ENCODE measurements at regions not wholly inside any gene's neighbourhood (a gene's known extent, or its start where the extent isn't known, plus 50 kb on each side); places are given as distances from the start of the nearest gene placed in this dataset.

DNA sequence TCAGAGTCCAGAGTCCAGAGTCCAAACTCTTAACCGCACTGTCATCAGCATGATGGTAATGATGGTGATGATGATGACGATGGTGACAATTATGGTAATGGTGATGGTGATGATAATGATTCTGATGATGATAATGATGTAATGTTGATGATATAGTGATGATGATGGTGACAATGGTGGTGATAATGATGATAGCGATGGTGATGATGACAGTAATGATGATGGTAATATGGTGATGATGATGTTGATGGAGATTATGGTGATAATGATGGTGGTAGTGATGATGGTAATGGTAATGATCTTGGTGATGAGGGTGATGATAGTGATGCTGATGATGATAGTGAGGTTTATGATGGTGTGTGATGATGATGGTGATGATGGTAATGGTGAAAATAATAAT lies 367.8 kb upstream of the CDH4 start:
- Histone ChIP-seq H2BK120ac (replicated peaks; ENCODE audit: low read depth, low read length) (no peak overlapping the region), H4K91ac (replicated peaks; ENCODE audit: insufficient read length, low read length) (no peak overlapping the region), H3K18ac (ENCODE audit: extremely low read depth, low read length) (no peak overlapping the region), H3K79me1 (ENCODE audit: low read depth, low read length) (no peaks in the 10 kb centered on the region), H2BK5ac (ENCODE audit: low read depth, low read length) (no peak overlapping the region), H3K27ac (ENCODE audit: low read depth, low read length) (no peak overlapping the region), H4K20me1 (replicated peaks in 1 of 2; ENCODE audit: control insufficient read depth in 1 of 2, insufficient read depth in 2 of 2, low read length in 2 of 2) (no peaks in the 10 kb centered on the region), H3K27me3 (replicated peaks in 1 of 4; ENCODE audit: control insufficient read depth in 3 of 4, extremely low read depth in 1 of 4, insufficient read depth in 3 of 4, low read length in 3 of 4) (peaks cover 0 to 4% (median under 1%) of the 10 kb centered on the region in 4 experiments; a peak in 5 of 7 replicates), H2BK15ac (ENCODE audit: low read length) (no peak overlapping the region), H4K5ac (ENCODE audit: insufficient read length, low read depth, low read length) (no peak overlapping the region), H2AFZ (ENCODE audit: low read length) (no peak overlapping the region), H3K9ac (replicated peaks in 1 of 4; ENCODE audit: extremely low read depth in 1 of 4, low read depth in 3 of 4, low read length in 3 of 4) (no peak overlapping the region), H3K4me3 (ENCODE audit: extremely low read depth in 1 of 4, insufficient read depth in 2 of 4, low read depth in 3 of 4, low read length in 4 of 4) (no peak overlapping the region), H2AK5ac (ENCODE audit: low read depth, low read length) (no peak overlapping the region; the same call in 1 of the 2 replicates), H3K4me1 (replicated peaks in 1 of 4; ENCODE audit: control insufficient read depth in 3 of 4, insufficient read depth in 4 of 4, low read length in 3 of 4) (no peaks in the 10 kb centered on the region), H3K14ac (ENCODE audit: insufficient read length) (no peak overlapping the region), H3K23me2 (ENCODE audit: low read depth, low read length) (peaks cover 5% of the 10 kb centered on the region; the same call in 1 of the 2 replicates), H3K36me3 (ENCODE audit: control insufficient read depth in 2 of 4, insufficient read depth in 4 of 4, low read length in 3 of 4) (no peaks in the 10 kb centered on the region; a peak in 1 of 8 replicates), H3K4ac (replicated peaks; ENCODE audit: insufficient read length, low read depth, low read length) (no peak overlapping the region), H3K79me2 (ENCODE audit: control insufficient read depth in 1 of 2, insufficient read depth in 2 of 2, low read length in 2 of 2) (no peaks in the 10 kb centered on the region; a peak in 1 of 4 replicates), H4K8ac (ENCODE audit: extremely low read depth, insufficient read depth, low read length) (no peak overlapping the region), H3K56ac (replicated peaks; ENCODE audit: insufficient read length, low read depth, low read length) (no peak overlapping the region), H2BK20ac (ENCODE audit: low read length) (no peak overlapping the region), H3K4me2 (ENCODE audit: insufficient read depth in 1 of 2, low read depth in 2 of 2, low read length in 2 of 2) (no peak overlapping the region), H3K23ac (ENCODE audit: insufficient read length) (no peak overlapping the region), H3K9me3 (ENCODE audit: insufficient read depth in 2 of 2, low read depth in 1 of 2, low read length in 1 of 2) (no peaks in the 10 kb centered on the region), H2BK12ac (ENCODE audit: low read depth, low read length) (no peak overlapping the region)
- WGBS, 2 experiments (ENCODE audit: extremely low coverage in 1 of 2, insufficient coverage in 1 of 2, insufficient read length in 1 of 2, insufficient replicate concordance in 2 of 2, low coverage in 1 of 2, low lambda C conversion rate in 2 of 2, missing lambda C conversion rate in 1 of 2): 95% methylated on average over 3 of the region's 3 CpGs; no CpG with 5 or more reads in 1 of the 2 experiments
- ChIA-PET POLR2A (ENCODE audit: partially characterized antibody) (no interaction called here), CTCF (ENCODE audit: partially characterized antibody) (no interaction called here)
- DNase-seq (ENCODE audit: low read depth in 1 of 2, low spot score in 2 of 2) (no peak), FAIRE-seq (no peak)
- TF ChIP-seq, protein P1, sequence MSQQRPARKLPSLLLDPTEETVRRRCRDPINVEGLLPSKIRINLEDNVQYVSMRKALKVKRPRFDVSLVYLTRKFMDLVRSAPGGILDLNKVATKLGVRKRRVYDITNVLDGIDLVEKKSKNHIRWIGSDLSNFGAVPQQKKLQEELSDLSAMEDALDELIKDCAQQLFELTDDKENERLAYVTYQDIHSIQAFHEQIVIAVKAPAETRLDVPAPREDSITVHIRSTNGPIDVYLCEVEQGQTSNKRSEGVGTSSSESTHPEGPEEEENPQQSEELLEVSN (IDR thresholded peaks at IDR 0.05): no peak
- TF ChIP-seq BACH1 (IDR thresholded peaks at IDR 0.05; ENCODE audit: low read length): no peak
- TF ChIP-seq, protein P2, sequence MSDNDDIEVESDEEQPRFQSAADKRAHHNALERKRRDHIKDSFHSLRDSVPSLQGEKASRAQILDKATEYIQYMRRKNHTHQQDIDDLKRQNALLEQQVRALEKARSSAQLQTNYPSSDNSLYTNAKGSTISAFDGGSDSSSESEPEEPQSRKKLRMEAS (IDR thresholded peaks at IDR 0.05): no peak
- no peak for TF ChIP-seq SP2 (IDR thresholded peaks at IDR 0.05; ENCODE audit: low read length)
- no peak for TF ChIP-seq JUN (IDR thresholded peaks at IDR 0.05; ENCODE audit: low read depth, low read length)
- TF ChIP-seq ASH2L (IDR thresholded peaks at IDR 0.05; ENCODE audit: low read length): no peak
- no peak for TF ChIP-seq BRCA1 (IDR thresholded peaks at IDR 0.05; ENCODE audit: low read depth, low read length)
- TF ChIP-seq TAF1 (IDR thresholded peaks at IDR 0.05; ENCODE audit: low read depth, low read length): no peak
- TF ChIP-seq, protein P3, sequence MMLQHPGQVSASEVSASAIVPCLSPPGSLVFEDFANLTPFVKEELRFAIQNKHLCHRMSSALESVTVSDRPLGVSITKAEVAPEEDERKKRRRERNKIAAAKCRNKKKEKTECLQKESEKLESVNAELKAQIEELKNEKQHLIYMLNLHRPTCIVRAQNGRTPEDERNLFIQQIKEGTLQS (IDR thresholded peaks at IDR 0.05; ENCODE audit: insufficient read depth, low read depth, low read length): no peak
- no peak for TF ChIP-seq TAF7 (optimal IDR thresholded peaks at IDR 0.05; ENCODE audit: borderline replicate concordance, low read depth, low read length)
- TF ChIP-seq SUZ12 (IDR thresholded peaks at IDR 0.05; ENCODE audit: low read length): no peak
- TF ChIP-seq SIRT6 (IDR thresholded peaks at IDR 0.05; ENCODE audit: low read length): no peak
- TF ChIP-seq CBX8 (IDR thresholded peaks at IDR 0.05; ENCODE audit: borderline replicate concordance, low read depth, low read length): no peak
- TF ChIP-seq CREB1 (IDR thresholded peaks at IDR 0.05): no peak

All from H1 (cell line).